MM.1S (cell line): ENCODE measurements at regions not wholly inside any gene's neighbourhood (a gene's known extent, or its start where the extent isn't known, plus 50 kb on each side); places are given as distances from the start of the nearest gene placed in this dataset.

Source experiments
- DNase-seq: peaks from one replicate; pipeline ENCODE4 v3.0.0-alpha.2; 2015
- H2AFZ ChIP-seq: fragments of 300-600 bp; sonication (generic); 2 replicates; pipeline ENCODE4 v1.6.0; 2016; ENCODE audit warnings: antibody characterized with exemption, low read length
- H3F3A ChIP-seq: fragments of 300-600 bp; sonication (generic); 2 replicates; pipeline ENCODE4 v1.6.1; 2016; ENCODE audit warnings: mild to moderate bottlenecking, antibody characterized with exemption, low read length, moderate library complexity, mixed read lengths; ENCODE audit not compliant: insufficient read depth
- H3K27ac ChIP-seq: fragments of 300-600 bp; sonication (generic); 2 replicates; pipeline ENCODE4 v1.5.1; 2016; ENCODE audit warnings: mild to moderate bottlenecking, low read length
- H3K27me3 ChIP-seq: fragments of 300-600 bp; sonication (generic); replicated peaks from 2 replicates; pipeline ENCODE4 v1.6.0; 2016; ENCODE audit warnings: low read length; ENCODE audit not compliant: insufficient read depth
- H3K36me3 ChIP-seq: fragments of 300-600 bp; sonication (generic); replicated peaks from 2 replicates; pipeline ENCODE4 v1.6.1; 2016; ENCODE audit warnings: mild to moderate bottlenecking, low read length, mixed read lengths; ENCODE audit not compliant: insufficient read depth
- H3K4me1 ChIP-seq: fragments of 300-600 bp; sonication (generic); 2 replicates; pipeline ENCODE4 v1.6.1; 2016; ENCODE audit warnings: low read length, mixed read lengths
- H3K4me2 ChIP-seq: fragments of 300-600 bp; sonication (generic); 2 replicates; pipeline ENCODE4 v1.6.0; 2016; ENCODE audit warnings: low read depth, low read length
- H3K4me3 ChIP-seq: fragments of 300-600 bp; sonication (generic); 2 replicates; pipeline ENCODE4 v1.5.1; 2016; ENCODE audit warnings: low read length, mixed read lengths
- H3K79me2 ChIP-seq: fragments of 300-600 bp; sonication (generic); 2 replicates; pipeline ENCODE4 v1.6.1; 2016; ENCODE audit warnings: mixed run types, low read length, mixed read lengths
- H3K9ac ChIP-seq: fragments of 300-600 bp; sonication (generic); 2 replicates; pipeline ENCODE4 v1.6.1; 2016; ENCODE audit warnings: low read length, mixed read lengths
- H3K9me2 ChIP-seq: fragments of 300-600 bp; sonication (generic); replicated peaks from 2 replicates; pipeline ENCODE4 v1.6.1; 2016; ENCODE audit warnings: mild to moderate bottlenecking, low read length, mixed read lengths; ENCODE audit not compliant: insufficient read depth
- H3K9me3 ChIP-seq: fragments of 300-600 bp; sonication (generic); replicated peaks from 2 replicates; pipeline ENCODE4 v1.6.1; 2016; ENCODE audit warnings: mild to moderate bottlenecking, low read length, mixed read lengths; ENCODE audit not compliant: insufficient read depth
- H4K20me1 ChIP-seq: fragments of 300-600 bp; sonication (generic); 2 replicates; pipeline ENCODE4 v1.6.1; 2016; ENCODE audit warnings: mild to moderate bottlenecking, low read length, moderate library complexity, mixed read lengths; ENCODE audit not compliant: insufficient read depth
- CTCF ChIP-seq: fragments of 300-600 bp; sonication (generic); IDR thresholded peaks from 2 replicates; pipeline ENCODE4 v1.5.1; 2016; ENCODE audit warnings: antibody characterized with exemption, low read length, mixed read lengths
- EZH2 ChIP-seq: fragments of 300-600 bp; sonication (generic); optimal IDR thresholded peaks from 2 replicates; pipeline ENCODE3; 2017; ENCODE audit warnings: low read depth, mild to moderate bottlenecking, antibody characterized with exemption, low read length, mixed read lengths
- EZH2phosphoT487 ChIP-seq: fragments of 300-600 bp; sonication (generic); IDR thresholded peaks from 2 replicates; pipeline ENCODE4 v1.6.1; 2018; ENCODE audit warnings: antibody characterized with exemption, low read length

GRCh38 chr13:44170731-44171130 lies 202.9 kb upstream of the SERP2 start:
- Histone ChIP-seq H3K9ac (no peak overlapping the region), H3K4me3 (no peak overlapping the region), H3F3A (no peaks in the 10 kb centered on the region), H3K27me3 (no peaks in the 10 kb centered on the region), H3K4me2 (no peak overlapping the region), H4K20me1 (no peaks in the 10 kb centered on the region), H3K36me3 (no peaks in the 10 kb centered on the region), H3K9me2 (no peaks in the 10 kb centered on the region), H3K79me2 (no peaks in the 10 kb centered on the region), H3K27ac (no peak overlapping the region), H3K4me1 (no peaks in the 10 kb centered on the region), H3K9me3 (no peaks in the 10 kb centered on the region), H2AFZ (no peak overlapping the region)
- TF ChIP-seq CTCF = no peak
- no peak for TF ChIP-seq EZH2phosphoT487
- no peak for TF ChIP-seq EZH2
- no peak for DNase-seq

GRCh38 chr13:44171156-44171555 lies 202.5 kb upstream of the SERP2 start:
- H2AFZ ChIP-seq = no peak overlapping the region
- no peaks in the 10 kb centered on the region for H4K20me1 ChIP-seq
- H3K27me3 ChIP-seq = no peaks in the 10 kb centered on the region
- DNase-seq = no peak
- H3K9me2 ChIP-seq = no peaks in the 10 kb centered on the region
- no peak overlapping the region for H3K9ac ChIP-seq
- H3K9me3 ChIP-seq = no peaks in the 10 kb centered on the region
- H3K36me3 ChIP-seq = no peaks in the 10 kb centered on the region
- no peaks in the 10 kb centered on the region for H3K4me1 ChIP-seq
- H3F3A ChIP-seq = no peaks in the 10 kb centered on the region
- TF ChIP-seq EZH2phosphoT487 (no peak), CTCF (no peak), EZH2 (no peak)
- no peaks in the 10 kb centered on the region for H3K79me2 ChIP-seq
- no peak overlapping the region for H3K4me3 ChIP-seq
- H3K27ac ChIP-seq = no peak overlapping the region
- no peak overlapping the region for H3K4me2 ChIP-seq

GRCh38 chr13:44171861-44172260 lies 201.8 kb upstream of the SERP2 start:
- H3K4me2 ChIP-seq = no peak overlapping the region
- no peaks in the 10 kb centered on the region for H3K4me1 ChIP-seq
- no peaks in the 10 kb centered on the region for H3F3A ChIP-seq
- H3K27ac ChIP-seq = no peak overlapping the region
- no peak for TF ChIP-seq EZH2phosphoT487
- TF ChIP-seq CTCF = no peak
- no peak for TF ChIP-seq EZH2
- no peak overlapping the region for H3K9ac ChIP-seq
- no peak for DNase-seq
- H3K79me2 ChIP-seq = no peaks in the 10 kb centered on the region
- H3K9me3 ChIP-seq = no peaks in the 10 kb centered on the region
- no peak overlapping the region for H2AFZ ChIP-seq
- H3K4me3 ChIP-seq = no peak overlapping the region
- H3K9me2 ChIP-seq = no peaks in the 10 kb centered on the region
- H3K36me3 ChIP-seq = no peaks in the 10 kb centered on the region
- H3K27me3 ChIP-seq = no peaks in the 10 kb centered on the region
- H4K20me1 ChIP-seq = no peaks in the 10 kb centered on the region
